NCI-H1105 treated with DMSO at 0.1 percent for 48 hours (cell line): ENCODE measurements at regions not wholly inside any gene's neighbourhood (a gene's known extent, or its start where the extent isn't known, plus 50 kb on each side); places are given as distances from the start of the nearest gene placed in this dataset.
"Not testable (repeated sequence)": the region's sequence is repeated elsewhere in the genome, so short reads cannot be mapped to it uniquely, and the experiment has no call there.

Experiments
- DNase-seq: peaks from one replicate; lab custom pipeline; 2025; lab: John Stamatoyannopoulos, UW

DNA sequence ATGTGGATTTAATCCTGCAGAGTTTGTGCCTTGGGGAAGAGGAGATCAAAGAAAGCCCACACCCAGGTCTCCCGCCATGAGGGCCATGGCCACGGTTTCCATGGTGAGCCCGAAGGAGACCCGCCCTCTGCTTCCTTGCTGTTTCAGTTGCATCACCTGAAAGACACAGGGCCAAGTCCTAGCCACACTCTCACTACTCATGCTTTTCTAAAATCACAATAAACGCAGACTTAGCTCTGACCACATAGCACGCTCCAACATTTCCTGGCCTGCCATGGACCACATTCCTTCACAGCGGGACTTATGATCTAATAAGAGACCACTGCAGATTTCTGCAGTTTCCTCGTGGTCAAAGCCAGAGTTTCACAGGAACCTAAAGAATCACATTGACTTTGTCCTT is 426.0 kb upstream of the NR3C2 start:
- DNase-seq: no peak

DNA sequence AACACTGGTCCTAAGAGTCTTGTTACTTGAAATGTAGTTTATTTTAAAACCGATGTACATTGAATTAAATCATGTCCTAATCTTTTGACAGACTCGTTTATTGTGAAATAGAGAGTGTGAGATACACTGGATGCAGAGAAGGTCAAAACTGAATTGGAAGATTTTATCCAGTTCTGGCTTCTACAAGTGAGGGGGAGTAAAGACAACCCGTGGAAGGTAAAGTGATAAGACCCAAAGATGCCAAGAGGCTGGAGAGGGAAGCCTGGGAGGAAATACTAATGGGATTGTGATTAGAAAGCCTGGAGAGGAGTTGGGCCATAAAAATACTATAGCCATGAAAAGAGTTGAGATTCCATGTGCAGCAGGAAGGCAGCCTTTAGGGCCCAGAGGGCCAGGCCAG is 424.5 kb upstream of the NR3C2 start:
- no peak for DNase-seq

DNA sequence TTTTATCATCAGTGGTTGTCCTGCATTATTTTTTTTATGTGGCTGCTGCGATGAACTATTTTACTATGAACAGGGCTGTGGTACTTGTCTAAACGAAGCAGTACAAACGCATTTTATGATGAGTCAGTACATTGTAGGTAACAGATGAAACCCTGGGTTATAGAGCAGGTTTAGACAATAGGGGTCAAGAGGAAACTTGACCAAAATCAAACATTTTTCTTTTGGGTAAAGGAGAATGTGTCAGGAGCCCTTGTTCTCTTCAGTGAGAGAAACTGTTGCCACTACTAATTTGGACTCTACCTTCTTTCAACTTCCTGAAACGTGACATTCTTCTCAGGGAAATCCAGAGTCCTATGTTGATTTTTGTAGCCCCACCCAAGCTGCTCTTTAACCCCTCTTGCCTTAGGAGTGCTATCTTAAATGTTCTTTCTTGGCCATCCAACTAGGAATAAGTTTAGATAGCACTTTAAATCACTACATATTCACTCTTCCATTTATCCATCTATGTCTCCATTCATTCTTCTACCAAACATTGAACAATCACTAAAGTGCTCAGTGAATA is 415.8 kb upstream of the NR3C2 start:
- DNase-seq: no peak

DNA sequence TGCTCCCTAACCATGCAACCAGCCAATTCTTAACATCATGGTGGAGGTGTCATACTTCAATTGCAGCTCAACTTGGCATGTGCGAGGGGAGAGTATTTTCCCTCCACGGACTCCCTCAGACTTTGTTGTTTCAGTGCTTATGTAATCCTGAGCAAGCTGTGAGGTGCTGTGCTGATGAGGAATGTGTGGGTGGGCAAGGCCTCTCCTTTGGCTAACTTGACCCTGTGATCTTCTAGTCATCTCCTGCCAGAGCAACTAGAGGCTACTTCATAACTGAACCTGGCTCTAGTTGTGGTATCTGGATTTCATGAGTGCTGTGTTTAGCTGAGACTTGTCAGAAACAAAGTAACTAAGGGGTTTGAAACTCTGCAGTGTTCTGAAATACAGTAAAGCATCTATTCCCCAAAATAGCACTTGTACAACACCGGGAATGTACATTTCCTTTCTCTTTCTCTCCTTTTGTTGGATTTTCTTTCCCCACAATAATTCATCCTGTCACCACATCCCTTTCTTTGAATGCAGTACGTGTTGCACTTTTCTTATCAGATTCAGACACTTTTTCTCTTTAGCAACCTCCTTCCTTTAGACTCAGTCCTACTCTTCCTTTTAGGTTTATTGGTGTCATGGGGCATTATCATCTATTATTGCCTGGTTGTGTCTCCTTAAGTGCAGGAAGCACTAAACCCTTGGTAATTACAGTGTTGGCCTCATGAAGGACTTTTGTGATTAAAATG is 415.2 kb upstream of the NR3C2 start:
- DNase-seq: no peak

DNA sequence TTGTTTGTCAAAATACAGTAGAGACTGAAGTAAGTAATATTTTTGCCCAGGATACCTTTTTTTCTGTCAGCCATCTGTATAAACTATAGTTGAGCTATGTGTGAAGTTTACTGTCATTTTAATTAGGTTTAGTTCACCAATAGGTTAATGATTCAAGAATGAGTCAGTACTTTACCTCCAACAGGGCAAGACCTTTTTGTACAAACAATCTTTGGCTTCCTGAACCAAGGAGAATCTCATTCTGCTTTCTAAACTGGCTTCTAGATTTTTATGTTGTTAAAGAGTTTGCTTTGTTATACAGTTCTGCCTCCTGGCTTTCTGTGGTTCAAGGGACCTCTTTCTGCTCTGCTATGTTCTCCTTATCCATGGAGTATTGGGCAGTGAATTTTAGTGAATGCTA is 412.0 kb upstream of the NR3C2 start:
- DNase-seq: no peak

DNA sequence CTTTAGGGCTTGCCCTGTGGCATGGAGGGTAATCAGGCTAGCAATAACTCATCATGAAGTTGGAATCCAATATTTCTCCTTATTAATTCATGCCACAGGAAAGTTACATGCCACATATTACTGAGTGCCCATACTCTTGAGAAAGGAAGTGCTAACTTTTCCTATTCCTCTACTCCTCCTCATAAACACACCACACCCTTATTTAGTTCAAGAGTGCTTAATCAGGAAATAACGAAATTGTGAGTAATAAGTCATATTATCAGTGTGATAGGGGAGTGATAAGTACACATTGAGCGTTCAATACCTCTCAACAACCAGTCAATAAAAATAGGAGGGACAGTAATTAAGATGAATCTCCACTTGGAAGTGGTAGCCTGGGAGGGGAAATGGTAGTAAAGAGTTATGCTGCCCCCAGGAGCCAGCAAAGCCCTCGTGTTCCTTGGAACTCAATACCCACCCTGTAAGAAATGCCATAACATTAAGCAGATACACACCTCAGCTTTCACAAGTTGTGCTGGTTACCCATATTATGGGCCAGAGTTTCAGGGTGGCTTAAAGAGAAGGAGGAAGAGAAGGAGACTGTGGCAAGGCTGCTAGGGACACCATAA is 410.0 kb upstream of the NR3C2 start:
- DNase-seq: no peak

DNA sequence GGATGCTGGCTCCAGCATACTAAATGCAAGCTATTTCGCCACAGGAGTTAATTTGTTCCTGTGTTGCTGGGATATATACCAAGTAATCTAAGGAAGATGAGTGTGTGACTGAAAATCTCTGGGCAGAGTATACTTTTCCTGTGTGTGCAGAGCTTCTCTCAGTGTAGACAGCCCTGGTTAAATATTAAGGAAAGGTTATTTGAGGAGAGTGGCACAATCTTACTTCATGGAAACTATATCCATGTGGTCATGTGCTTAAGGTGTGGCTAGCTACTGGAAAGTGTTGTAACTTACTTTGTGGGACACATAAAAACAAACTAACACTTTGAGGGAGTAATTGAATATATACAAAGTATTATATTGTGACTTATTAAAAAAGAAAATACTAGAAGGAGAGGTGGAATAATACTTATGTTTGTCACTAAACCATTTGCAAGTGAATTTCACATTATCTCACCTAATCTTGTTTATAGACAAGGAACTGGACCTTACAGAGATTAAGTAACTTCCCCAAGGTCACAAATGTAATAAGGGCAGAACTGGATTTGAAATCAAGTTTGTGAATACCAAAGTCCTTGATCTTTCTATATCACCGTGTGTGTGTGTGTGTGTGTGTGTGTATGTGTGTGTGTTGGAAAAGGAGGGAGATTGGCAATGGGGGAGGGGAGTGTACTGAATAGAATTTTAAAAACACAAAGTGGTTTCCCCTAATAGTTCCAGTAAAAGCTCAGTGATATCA is 408.2 kb upstream of the NR3C2 start:
- DNase-seq: no peak

DNA sequence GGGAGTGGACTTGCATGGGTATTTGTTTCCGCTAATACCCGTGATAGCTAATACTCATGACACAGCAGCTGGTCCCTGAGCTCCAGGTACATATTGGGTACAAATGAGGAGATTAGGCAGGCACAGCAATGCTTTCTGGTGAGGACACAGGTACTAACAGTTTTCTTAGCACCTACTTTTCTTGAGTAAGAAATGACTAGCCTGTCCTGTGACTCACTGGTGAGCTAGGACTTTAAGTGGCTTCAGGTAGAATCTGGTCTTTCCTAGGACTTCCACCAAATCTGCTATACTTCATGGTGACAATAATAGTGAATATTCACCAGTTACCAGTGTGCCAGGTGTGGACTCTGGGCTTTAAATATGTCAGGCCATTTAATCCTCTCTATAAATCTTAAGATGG is 407.4 kb upstream of the NR3C2 start:
- no peak for DNase-seq

DNA sequence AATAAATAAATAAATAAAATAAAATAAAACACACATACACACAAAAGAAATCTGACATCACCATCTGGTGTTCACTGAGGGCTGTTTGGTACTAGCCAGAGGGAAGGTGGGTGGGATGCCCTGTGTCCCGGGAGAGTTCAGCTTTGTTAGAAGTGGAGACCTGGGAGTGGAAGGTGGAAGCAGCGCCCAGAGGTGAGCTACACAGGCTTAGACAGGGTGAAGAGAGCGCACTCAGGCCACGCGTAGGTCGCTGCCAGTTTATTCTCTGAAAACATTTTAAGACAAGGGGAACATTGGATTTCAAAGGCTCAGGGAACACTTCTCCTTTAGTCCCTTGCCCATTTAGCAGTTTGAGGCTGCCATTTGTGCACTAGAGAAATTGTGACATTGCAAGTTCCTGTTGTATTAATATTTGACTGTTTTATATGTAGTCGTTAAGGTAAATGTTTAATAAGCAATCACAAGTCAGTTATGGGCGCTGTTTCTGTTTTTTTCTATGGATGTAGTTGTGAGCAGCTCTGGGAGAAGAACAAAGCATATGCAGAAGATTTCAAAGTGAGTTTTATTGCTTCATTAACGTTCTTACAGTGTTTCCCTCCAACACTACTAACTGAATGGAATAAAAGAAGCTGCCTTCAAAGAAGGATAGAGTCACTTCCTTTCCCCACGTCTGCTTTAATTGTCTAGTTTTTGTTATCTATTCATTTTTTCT is 405.5 kb upstream of the NR3C2 start:
- no peak for DNase-seq

DNA sequence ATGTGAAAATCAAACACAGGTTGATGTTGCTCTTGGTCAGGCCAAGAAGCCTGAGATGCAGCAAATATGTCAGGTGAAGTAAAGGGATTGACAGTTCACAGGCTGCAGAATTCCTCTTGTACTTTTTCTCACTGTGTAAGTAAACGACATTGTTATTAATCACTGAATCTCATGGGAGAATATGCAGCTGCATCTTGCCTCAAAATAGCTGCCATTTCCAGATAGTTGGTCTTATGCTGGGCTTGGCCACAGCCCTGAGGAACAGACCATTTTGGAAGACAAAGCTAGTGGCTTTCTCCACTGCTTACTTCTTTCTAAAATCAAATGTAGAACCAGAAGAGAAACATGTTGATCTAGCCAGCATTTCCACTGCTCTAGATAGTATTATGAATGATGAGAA is 403.4 kb upstream of the NR3C2 start:
- DNase-seq: no peak

DNA sequence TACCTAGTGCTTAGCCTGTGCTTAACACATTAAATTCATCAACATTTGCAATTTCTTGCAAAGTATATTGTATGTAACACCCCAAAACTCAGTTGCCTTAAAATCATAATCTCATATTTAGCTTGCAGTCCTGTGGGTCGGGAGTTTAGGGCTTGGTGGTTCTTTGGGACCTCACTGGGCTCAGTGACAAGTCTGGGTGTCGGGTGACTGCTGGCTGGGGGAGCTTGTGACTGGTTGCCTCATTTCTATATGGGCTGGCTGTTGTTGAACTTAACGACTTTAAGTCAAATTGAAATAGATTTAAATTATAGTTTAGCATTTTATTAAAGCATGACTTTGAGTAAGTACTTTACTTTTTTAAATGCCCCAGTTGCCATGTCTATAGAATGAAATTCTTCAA is 401.4 kb upstream of the NR3C2 start:
- no peak for DNase-seq

DNA sequence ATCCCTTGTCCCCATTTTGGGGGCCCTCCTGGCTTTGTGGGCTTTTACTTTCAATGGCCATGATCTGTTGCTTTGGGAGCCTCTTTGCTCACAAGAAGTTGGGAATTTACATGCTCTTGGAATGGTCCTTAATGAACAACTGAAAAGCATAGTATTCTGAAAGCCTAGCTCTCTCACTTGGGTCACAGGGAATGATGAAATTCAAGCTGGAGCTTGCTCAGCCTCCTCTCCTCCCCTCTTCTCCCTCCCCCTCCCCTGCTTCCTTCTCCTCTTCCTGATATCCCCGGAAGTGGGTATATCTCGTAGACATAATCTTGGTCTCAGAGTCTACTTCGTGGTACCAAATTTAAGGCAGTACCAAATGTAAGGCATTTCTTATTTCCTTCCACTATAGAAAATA is 400.6 kb upstream of the NR3C2 start:
- no peak for DNase-seq

DNA sequence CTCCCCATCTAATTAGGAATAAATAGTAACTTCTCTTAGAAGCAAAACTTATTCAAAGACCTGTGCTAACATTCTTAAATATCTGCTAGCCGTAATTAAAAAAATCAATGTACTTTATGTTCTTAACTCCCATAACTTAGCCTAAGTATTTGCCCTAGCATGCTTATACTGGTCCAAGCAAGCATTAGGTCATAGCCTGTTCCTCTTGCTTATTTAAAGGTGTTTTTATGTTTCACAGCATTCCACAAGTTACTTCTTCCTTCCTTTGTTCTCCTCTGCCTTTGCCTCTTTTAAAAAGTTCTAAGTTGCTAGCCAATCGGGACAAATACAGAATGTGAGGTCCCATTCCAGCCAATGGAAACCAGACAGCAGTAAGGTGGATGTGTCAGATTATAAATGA is 395.4 kb upstream of the NR3C2 start:
- not testable (repeated sequence) for DNase-seq

DNA sequence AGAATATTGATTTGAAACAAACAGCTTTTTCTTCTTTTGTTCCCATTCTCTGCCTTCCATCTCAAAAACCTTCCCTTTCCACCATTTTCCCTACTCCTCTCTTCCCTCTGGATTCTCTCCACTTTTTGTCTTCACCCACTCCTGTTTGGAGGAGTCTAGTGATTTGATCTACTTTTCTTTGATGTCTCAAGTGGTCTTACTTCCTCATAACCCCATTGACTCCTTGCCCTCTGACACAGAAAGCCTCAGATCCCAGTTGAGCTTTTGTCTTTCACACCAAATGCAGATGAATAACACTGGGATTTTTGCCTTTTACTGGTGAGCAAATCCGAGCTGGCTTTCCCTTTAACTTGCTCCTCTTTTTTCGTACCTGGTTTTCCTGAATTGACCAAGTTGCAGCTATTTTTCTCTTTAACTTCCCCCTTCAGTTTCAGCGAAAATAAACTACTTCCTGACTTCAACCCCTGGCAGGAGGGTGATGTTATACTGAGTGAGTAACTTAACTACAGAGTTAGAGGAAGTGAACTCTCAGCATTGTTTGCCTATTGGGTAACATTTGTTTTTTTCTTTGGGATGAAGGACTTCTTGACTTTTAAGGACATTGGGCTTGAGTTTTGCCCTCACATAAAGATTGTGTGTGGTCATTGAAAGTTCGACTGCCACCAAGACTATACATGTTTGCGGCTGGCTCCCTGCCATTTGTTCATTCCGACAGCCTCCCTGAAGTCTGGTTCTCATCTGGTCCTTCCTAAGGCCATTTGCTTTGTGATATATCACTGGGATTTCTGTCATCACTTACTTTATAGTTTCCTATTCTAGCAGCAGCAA is 392.8 kb upstream of the NR3C2 start:
- DNase-seq: no peak

DNA sequence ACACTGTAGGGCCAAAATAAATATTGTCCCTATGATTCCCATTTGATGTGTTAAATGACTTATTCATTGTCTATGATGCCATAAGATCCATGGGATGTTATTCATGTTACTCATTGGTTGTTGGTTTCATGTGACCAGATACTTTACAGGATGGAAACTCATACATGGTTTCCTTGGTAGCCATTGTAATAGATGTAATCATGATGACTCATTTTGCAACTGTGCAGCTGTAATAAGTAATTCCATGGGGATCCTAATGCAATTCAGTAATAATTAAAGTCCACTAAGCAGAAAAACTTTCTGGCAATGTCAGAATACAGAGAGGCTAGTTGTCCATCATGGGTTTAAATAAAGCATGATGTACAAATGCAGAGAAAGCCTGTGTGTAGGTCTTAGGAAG is 389.7 kb upstream of the NR3C2 start:
- no peak for DNase-seq

DNA sequence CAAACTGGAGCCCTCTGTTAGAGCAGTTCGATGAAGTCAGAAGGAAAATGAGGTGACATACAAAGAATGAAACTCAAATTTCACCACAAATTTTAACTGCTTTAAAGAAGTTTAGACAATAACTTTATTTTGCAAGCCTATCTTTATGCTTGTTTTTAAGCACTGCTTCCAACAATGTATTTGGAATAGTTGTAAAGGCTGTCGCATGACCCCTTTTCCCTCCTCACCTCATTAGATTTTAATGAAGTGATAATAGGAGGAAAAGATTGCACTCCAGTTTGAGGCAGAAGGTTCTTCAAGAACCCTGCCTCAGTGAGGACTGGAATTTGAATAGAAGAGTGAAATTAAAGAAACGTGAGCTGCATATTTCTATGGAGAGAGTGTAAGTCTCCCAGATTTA is 386.1 kb upstream of the NR3C2 start:
- no peak for DNase-seq

DNA sequence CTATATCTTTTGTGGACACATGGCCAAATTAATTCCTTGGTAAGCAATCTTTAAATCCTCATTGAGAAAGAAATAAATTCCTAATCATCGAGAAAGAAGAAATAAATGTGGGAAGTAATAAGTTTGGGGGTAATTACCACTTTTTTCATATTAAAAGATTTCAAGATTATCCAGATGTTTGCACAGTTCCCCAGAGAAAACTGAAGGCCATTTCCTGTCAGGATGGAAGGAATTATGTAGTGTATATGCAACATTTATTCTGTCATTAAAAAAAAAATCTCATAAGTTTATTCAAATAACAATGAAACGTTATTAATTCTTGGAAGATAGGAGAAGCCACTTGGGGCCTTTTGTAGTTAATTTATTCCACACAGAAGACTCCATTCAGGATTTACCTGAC is 385.6 kb upstream of the NR3C2 start:
- no peak for DNase-seq

DNA sequence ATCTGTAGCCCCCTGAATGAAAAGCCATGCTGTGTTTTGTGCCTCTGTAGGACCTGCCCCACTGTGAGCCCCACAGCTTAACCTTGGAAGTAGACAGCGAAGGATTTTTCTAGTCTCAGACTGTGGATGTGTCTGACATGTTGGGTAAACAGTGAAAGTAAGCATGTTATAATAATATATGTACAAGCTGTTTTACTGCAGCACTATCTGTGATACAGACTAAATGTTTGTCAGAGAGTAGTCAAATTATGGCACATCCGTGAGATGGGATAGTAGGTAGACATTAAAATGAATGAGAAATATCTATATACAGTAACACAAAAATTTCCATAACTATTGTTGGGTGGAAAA is 381.2 kb upstream of the NR3C2 start:
- DNase-seq: no peak

DNA sequence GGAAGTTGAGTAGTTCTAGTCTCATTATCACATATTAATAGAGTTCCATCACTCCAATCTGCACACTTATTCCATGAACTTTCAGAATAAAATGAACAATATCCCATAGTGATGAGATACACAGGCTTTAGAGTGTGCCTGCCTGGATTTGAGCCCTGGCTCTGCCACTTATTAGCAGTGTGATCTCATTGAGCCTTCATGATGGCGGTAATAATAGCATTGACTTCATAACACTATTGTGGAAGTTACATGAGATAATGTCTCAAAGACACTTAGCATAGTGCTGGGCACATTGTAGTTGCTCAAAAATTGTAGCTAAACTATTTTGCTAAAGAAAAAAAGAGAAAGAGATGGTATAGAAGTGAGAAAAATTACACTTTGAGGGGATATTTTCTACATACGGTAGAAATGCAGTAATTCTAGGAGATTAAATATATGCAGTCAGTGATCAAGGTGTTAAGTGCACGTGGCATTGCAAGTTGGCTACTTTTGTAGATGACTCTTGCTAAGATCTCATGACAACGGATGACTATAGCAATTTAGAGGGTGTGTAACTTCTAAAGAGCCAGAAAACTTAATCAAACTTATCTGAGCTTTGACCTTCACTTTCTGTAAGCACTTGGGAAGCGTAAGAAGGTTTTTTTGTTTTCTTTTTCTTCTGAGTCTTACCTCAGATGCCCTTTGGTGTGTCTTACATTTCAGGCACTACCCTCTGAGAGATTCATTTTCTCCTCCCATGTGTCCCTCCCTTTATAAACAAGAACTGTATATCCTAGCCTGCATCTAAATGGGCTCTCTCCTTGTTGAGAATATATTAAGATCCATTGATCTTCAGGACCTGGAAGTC is 380.6 kb upstream of the NR3C2 start:
- no peak for DNase-seq

DNA sequence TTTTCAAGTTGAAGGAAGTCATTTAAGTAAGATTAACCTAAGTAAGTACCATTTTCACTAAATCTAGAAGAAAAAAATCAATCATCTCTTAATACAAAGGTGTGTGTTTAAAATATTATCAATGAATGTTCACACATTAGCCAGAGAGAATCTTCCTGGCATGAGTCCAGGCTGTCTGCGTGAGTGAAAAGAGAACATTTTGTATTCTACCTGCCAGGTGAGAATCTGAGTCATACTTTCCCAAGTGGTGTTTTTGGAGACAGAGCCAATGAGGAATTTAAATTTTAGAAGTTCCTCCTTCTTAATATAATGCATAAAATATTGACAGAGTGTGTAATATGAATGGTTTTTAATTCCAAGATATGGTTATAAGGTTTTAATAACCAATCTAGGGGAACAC is 371.8 kb upstream of the NR3C2 start:
- no peak for DNase-seq

DNA sequence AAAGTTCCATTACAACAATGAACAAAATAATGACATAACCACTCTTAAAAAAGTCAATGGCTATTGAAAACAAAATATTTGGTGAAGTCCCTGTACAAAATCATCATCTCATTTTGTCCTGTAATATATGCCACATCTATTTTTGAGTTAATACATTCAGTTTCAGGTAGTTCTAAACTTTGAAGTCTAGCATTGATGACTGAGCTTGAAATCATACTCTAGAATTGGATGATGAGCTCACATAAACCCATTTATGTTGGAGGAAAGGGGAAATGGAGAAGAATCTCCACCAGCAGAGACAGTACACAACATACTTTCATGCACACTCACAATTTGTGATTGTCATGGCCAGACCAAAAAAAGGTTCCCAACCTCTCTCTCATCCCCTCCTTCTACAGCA is 371.1 kb upstream of the NR3C2 start:
- DNase-seq: no peak
